ENCODE measurements at regions not wholly inside any gene's neighbourhood (a gene's known extent, or its start where the extent isn't known, plus 50 kb on each side); places are given as distances from the start of the nearest gene placed in this dataset.
"Not testable (repeated sequence)": the region's sequence is repeated elsewhere in the genome, so short reads cannot be mapped to it uniquely, and the experiment has no call there.

GRCh38 chr9:136611606-136612005 lies 51.1 kb upstream of the EGFL7 start:
- DNase-seq: no peak

- no peak for DNase-seq
These were observed 51.6 kb upstream of the EGFL7 start for GRCh38 chr9:136611119-136611518.

GRCh38 chr9:136610426-136610825 lies 52.3 kb upstream of the EGFL7 start:
- DNase-seq: no peak

GRCh38 chr9:136609838-136610311 lies 52.8 kb upstream of the EGFL7 start:
- peak; percentile 80 for DNase-seq

GRCh38 chr9:136609160-136609475 lies 53.6 kb upstream of the EGFL7 start:
- no peak for DNase-seq

GRCh38 chr9:136608348-136609159 lies 54.2 kb upstream of the EGFL7 start:
- DNase-seq: no peak

GRCh38 chr9:136607334-136607919 lies 55.3 kb upstream of the EGFL7 start:
- no peak for DNase-seq

GRCh38 chr9:136606687-136607333 lies 55.9 kb upstream of the EGFL7 start:
- DNase-seq: no peak

- no peak for DNase-seq
These were observed 56.6 kb upstream of the EGFL7 start for GRCh38 chr9:136605988-136606660.

- DNase-seq: no peak
These were observed 57.7 kb upstream of the EGFL7 start for GRCh38 chr9:136604823-136605525.

- no peak for DNase-seq
These were observed 58.3 kb upstream of the NOTCH1 start for GRCh38 chr9:136603901-136604814.

- DNase-seq: no peak
These were observed 57.4 kb upstream of the NOTCH1 start for GRCh38 chr9:136603216-136603615.

- DNase-seq: no peak
These were observed 56.5 kb upstream of the NOTCH1 start for GRCh38 chr9:136602193-136602885.

- not testable (repeated sequence) for DNase-seq
These were observed 55.6 kb upstream of the NOTCH1 start for GRCh38 chr9:136601250-136601973.

GRCh38 chr9:136599811-136600660 lies 54.2 kb upstream of the NOTCH1 start:
- DNase-seq: no peak

GRCh38 chr9:136599074-136599531 lies 53.3 kb upstream of the NOTCH1 start:
- no peak for DNase-seq

- not testable (repeated sequence) for DNase-seq
These were observed 52.7 kb upstream of the NOTCH1 start for GRCh38 chr9:136598390-136599073.

GRCh38 chr9:136597965-136598364 lies 52.1 kb upstream of the NOTCH1 start:
- no peak for DNase-seq

Data from DMS79 treated with DMSO at 0.1 percent for 48 hours (cell line).